Astrocyte of the spinal cord (primary cell): ENCODE measurements at regions not wholly inside any gene's neighbourhood (a gene's known extent, or its start where the extent isn't known, plus 50 kb on each side); places are given as distances from the start of the nearest gene placed in this dataset.
A peak's percentile ranks its signal among the peaks of the same experiment; 100 is the strongest.

ENCODE experiments used
- DNase-seq: peaks from one replicate; pipeline ENCODE4 v3.0.0; 2011; ENCODE audit warnings: low read depth, low spot score
- H3K4me3 ChIP-seq: 2 replicates; pipeline ENCODE4 v1.5.1; 2011; ENCODE audit warnings: low read depth, mild to moderate bottlenecking, low read length, moderate library complexity
- in situ Hi-C: cut with HindIII; loops from 2 replicates; pipeline ENCODE4 v1.10.0; 2017; ENCODE audit warnings: low sequenced_read_pairs
- TF ChIP-seq, protein P1 (sequence below): IDR thresholded peaks from 2 replicates; pipeline ENCODE4 v1.5.1; 2012; ENCODE audit warnings: low read depth, mild to moderate bottlenecking, low read length, inconsistent platforms

DNA sequence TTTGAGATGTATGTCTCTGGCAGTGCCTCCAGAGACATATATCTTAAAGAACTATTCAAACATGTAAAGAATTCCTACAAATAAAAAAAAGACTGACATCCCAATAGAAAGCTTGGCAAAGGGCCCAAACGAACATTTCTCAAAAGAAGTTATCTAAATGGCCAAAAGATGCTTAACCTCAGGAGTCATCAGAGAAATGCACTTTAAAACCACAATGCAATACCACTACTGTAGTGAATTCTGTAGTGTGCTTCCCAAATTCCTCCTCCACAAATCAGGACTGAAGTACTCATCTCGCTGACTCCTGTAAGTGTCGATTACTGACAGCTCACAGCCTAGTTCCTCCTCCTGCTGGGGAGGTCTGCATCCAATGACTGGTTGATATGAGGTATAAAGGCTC lies 129.0 kb upstream of the MAMLD1 start:
- DNase-seq = no peak
- H3K4me3 ChIP-seq = no peak overlapping the region
- in situ Hi-C loops = no loop called here
- TF ChIP-seq, protein P1, sequence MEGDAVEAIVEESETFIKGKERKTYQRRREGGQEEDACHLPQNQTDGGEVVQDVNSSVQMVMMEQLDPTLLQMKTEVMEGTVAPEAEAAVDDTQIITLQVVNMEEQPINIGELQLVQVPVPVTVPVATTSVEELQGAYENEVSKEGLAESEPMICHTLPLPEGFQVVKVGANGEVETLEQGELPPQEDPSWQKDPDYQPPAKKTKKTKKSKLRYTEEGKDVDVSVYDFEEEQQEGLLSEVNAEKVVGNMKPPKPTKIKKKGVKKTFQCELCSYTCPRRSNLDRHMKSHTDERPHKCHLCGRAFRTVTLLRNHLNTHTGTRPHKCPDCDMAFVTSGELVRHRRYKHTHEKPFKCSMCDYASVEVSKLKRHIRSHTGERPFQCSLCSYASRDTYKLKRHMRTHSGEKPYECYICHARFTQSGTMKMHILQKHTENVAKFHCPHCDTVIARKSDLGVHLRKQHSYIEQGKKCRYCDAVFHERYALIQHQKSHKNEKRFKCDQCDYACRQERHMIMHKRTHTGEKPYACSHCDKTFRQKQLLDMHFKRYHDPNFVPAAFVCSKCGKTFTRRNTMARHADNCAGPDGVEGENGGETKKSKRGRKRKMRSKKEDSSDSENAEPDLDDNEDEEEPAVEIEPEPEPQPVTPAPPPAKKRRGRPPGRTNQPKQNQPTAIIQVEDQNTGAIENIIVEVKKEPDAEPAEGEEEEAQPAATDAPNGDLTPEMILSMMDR = no peak

DNA sequence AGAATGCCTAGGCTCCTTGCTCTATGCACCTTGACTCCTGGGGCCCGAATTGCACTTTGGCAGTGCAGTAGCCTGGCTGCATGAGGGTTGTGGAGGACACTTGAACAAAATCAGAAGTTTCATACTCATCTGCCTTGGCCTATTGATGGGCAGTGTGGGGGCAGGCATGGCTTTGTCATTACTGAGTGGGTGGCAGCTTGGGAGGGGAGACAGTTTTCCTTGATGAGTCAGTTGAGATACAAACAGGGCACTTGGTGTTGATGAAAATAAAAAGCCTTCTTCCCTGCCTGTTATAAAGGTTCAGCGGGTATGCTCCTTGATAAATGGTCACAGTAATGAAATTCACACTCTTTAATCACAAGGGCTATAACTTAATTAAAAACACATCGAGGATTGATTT lies 126.8 kb upstream of the MAMLD1 start:
- TF ChIP-seq, protein P1 = no peak
- no peak for DNase-seq
- in situ Hi-C loops = no loop called here
- no peak overlapping the region for H3K4me3 ChIP-seq

DNA sequence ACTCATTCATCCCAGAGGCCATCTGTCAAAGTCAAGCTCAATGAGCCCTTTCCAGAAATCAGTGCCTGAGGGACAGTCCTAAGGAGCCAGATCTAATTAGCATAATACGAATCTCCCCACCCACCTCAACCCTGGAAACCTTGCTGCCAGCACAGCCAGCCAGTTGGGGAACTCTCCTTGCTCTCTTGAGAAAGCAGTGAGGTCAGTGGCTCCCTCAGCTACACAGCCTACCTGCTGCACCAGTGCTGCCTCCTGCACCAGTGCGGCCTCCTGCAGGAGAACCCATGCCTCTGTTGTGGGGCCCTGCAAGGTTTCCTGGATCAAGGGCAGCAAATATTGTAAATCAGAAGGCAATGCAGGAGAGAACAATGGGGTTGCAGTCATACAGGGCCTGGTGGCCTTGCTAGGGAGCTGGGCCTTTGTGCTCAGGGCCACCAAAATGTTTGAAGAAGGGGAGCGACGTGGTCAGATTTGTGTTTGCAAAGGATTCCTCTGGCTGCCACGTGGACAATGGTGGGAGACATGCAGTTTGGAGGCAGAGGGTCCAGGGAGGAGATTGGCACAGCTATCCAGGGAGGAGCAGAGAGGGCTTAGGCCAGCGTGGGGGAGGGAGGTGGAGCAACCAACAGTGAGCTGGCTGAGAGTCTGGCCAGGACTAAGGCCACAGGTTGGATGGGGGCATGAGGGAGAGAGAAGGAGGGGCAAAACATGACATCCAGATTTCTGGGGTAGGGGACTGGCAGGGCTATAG lies 124.3 kb upstream of the MAMLD1 start:
- in situ Hi-C loops = no loop called here
- no peak for DNase-seq
- TF ChIP-seq, protein P1 = no peak
- no peak overlapping the region for H3K4me3 ChIP-seq

DNA sequence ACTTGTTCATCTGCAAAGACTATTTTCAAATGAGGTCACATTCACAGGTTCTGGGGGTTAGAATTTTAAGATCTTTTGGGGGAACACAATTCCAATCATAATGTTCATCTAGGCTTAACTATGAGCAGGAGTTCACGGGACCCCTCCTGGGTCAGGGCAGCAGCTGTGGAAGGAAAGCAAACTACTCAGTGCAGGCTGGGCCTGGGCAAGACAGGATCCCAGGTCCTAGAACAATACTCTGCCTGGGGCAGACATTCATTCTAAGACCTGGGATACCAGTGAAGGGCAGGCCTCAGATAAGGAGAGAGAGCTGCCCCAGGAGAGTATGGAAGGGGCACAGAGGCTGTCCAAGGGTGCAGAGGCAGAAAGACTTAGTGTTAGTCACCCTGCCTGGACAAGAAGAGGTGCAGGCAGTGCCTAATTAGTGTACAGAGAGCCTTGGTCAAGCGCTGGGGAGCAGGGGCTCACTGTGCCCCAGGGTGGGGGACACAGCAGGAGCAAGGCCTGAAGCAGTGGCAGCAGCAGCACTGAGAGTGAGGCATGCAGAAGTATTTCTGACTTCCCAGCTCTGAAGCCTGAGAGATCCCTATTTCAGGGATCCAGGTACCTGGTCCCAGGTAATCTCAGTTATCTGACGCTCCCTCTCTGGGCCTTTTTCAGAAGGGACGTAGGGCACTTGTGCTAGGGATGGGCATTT lies 123.0 kb upstream of the MAMLD1 start:
- in situ Hi-C loops = no loop called here
- H3K4me3 ChIP-seq = no peak overlapping the region
- DNase-seq = no peak
- TF ChIP-seq, protein P1 = no peak

DNA sequence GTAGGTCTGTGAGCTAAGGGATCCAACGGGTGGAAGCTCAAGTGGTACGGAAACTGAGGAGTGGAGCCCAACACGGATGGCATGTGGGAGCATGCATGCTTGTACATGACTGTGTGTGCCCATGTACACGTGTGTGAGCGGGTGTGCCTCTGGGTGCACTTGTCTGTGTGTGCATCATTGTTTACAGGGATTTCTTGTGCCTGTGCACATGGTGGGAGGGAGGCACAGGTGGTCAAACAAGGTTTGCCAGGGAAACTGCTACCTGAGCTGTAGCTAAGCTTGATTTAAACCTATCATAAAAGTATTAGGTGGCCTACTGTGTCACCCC lies 122.5 kb upstream of the MAMLD1 start:
- DNase-seq = no peak
- no peak overlapping the region for H3K4me3 ChIP-seq
- in situ Hi-C loops = no loop called here
- TF ChIP-seq, protein P1 = no peak

DNA sequence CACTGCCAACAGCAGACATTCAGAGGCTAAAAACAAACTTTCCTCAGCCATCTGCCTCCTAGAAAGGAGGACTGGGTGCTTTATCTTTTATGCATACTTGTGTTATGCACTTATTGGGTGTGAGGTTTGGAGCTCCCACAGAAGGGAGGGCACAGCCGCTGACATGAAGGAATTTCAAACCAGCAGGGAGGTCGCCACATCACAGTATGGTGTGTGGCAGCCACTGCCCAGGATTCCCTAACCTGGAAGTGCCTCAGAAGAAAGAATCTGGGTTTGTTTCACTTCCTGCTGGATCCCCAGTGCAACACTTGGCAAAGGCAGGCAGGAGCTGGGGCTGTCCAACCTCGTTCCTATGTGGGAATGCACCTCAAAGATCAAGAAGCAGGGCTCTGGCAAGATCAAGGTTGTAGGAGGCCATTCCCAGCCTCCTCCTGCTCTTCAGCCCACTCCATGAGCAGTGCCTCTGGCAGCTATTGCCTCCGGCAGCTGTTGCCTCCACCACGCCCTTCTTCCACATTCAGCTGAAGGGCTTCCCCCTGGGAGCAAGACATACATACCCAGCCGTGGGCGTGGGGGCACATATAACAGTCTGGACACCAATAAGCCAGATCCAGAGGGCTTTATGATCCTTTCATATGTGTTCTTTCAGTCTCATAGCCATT lies 109.0 kb upstream of the MAMLD1 start:
- H3K4me3 ChIP-seq = no peak overlapping the region
- TF ChIP-seq, protein P1 = no peak
- peak; percentile 15 for DNase-seq
- in situ Hi-C loops = no loop called here
